HL-60 (cell line): ENCODE measurements at regions not wholly inside any gene's neighbourhood (a gene's known extent, or its start where the extent isn't known, plus 50 kb on each side); places are given as distances from the start of the nearest gene placed in this dataset.

Experiments
- GABPA ChIP-seq: IDR thresholded peaks from 2 replicates; pipeline ENCODE4 v1.6.1; 2012; ENCODE audit warnings: low read depth
- POLR2AphosphoS5 ChIP-seq: IDR thresholded peaks from 2 replicates; pipeline ENCODE4 v1.6.1; 2012; ENCODE audit warnings: low read depth
- SPI1 ChIP-seq: IDR thresholded peaks from 2 replicates; pipeline ENCODE4 v1.6.1; 2012; ENCODE audit warnings: low read depth, mild to moderate bottlenecking, borderline replicate concordance
- TF ChIP-seq, protein P1 (sequence below): IDR thresholded peaks from one replicate; pipeline ENCODE4 v1.5.1; 2011; ENCODE audit warnings: low read length, control low read depth, inconsistent platforms; ENCODE audit not compliant: insufficient read depth
- TF ChIP-seq, protein P2 (sequence below): IDR thresholded peaks from 2 replicates; pipeline ENCODE4 v1.6.1; 2012; ENCODE audit warnings: low read depth; ENCODE audit not compliant: insufficient replicate concordance

GRCh38 chr10:53598914-53599313 lies 826.3 kb upstream of the MBL2 start:
- TF ChIP-seq GABPA (no peak), POLR2AphosphoS5 (no peak), SPI1 (no peak)
- TF ChIP-seq, protein P1, sequence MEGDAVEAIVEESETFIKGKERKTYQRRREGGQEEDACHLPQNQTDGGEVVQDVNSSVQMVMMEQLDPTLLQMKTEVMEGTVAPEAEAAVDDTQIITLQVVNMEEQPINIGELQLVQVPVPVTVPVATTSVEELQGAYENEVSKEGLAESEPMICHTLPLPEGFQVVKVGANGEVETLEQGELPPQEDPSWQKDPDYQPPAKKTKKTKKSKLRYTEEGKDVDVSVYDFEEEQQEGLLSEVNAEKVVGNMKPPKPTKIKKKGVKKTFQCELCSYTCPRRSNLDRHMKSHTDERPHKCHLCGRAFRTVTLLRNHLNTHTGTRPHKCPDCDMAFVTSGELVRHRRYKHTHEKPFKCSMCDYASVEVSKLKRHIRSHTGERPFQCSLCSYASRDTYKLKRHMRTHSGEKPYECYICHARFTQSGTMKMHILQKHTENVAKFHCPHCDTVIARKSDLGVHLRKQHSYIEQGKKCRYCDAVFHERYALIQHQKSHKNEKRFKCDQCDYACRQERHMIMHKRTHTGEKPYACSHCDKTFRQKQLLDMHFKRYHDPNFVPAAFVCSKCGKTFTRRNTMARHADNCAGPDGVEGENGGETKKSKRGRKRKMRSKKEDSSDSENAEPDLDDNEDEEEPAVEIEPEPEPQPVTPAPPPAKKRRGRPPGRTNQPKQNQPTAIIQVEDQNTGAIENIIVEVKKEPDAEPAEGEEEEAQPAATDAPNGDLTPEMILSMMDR: no peak
- TF ChIP-seq, protein P2, sequence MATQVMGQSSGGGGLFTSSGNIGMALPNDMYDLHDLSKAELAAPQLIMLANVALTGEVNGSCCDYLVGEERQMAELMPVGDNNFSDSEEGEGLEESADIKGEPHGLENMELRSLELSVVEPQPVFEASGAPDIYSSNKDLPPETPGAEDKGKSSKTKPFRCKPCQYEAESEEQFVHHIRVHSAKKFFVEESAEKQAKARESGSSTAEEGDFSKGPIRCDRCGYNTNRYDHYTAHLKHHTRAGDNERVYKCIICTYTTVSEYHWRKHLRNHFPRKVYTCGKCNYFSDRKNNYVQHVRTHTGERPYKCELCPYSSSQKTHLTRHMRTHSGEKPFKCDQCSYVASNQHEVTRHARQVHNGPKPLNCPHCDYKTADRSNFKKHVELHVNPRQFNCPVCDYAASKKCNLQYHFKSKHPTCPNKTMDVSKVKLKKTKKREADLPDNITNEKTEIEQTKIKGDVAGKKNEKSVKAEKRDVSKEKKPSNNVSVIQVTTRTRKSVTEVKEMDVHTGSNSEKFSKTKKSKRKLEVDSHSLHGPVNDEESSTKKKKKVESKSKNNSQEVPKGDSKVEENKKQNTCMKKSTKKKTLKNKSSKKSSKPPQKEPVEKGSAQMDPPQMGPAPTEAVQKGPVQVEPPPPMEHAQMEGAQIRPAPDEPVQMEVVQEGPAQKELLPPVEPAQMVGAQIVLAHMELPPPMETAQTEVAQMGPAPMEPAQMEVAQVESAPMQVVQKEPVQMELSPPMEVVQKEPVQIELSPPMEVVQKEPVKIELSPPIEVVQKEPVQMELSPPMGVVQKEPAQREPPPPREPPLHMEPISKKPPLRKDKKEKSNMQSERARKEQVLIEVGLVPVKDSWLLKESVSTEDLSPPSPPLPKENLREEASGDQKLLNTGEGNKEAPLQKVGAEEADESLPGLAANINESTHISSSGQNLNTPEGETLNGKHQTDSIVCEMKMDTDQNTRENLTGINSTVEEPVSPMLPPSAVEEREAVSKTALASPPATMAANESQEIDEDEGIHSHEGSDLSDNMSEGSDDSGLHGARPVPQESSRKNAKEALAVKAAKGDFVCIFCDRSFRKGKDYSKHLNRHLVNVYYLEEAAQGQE: no peak
